SKM-1 (cell line): ENCODE measurements at regions not wholly inside any gene's neighbourhood (a gene's known extent, or its start where the extent isn't known, plus 50 kb on each side); places are given as distances from the start of the nearest gene placed in this dataset.

Experiments used
- DNase-seq: peaks from one replicate; lab custom pipeline; 2025; ENCODE audit not compliant: unreplicated experiment; lab: John Stamatoyannopoulos, UW

- DNase-seq = no peak
Measured at GRCh38 chr18:29123706-29124530, 947.0 kb upstream of the CDH2 start.

- DNase-seq = no peak
Measured at GRCh38 chr18:29104671-29105070, 927.7 kb upstream of the CDH2 start.

GRCh38 chr18:29104227-29104626 lies 927.3 kb upstream of the CDH2 start:
- DNase-seq = no peak

GRCh38 chr18:29096079-29096770 lies 919.3 kb upstream of the CDH2 start:
- DNase-seq = peak; percentile 83

GRCh38 chr18:29087616-29088246 lies 910.8 kb upstream of the CDH2 start:
- DNase-seq = no peak

- DNase-seq = no peak
Measured at GRCh38 chr18:29084120-29084519, 907.2 kb upstream of the CDH2 start.

GRCh38 chr18:29083545-29083944 lies 906.6 kb upstream of the CDH2 start:
- no peak for DNase-seq

GRCh38 chr18:29080946-29081345 lies 904.0 kb upstream of the CDH2 start:
- DNase-seq = no peak

GRCh38 chr18:29078273-29078672 lies 901.3 kb upstream of the CDH2 start:
- DNase-seq = no peak

- no peak for DNase-seq
Measured at GRCh38 chr18:29077344-29077743, 900.4 kb upstream of the CDH2 start.

- DNase-seq = no peak
Measured at GRCh38 chr18:29076645-29077044, 899.7 kb upstream of the CDH2 start.

GRCh38 chr18:29074147-29074546 lies 897.2 kb upstream of the CDH2 start:
- DNase-seq = no peak

- no peak for DNase-seq
Measured at GRCh38 chr18:29071869-29072268, 894.9 kb upstream of the CDH2 start.

- DNase-seq = no peak
Measured at GRCh38 chr18:29063346-29063745, 886.4 kb upstream of the CDH2 start.

GRCh38 chr18:29062921-29063320 lies 886.0 kb upstream of the CDH2 start:
- no peak for DNase-seq

GRCh38 chr18:29060349-29060748 lies 883.4 kb upstream of the CDH2 start:
- no peak for DNase-seq

GRCh38 chr18:29057703-29058102 lies 880.8 kb upstream of the CDH2 start:
- no peak for DNase-seq

- no peak for DNase-seq
Measured at GRCh38 chr18:29056800-29057199, 879.9 kb upstream of the CDH2 start.

- no peak for DNase-seq
Measured at GRCh38 chr18:29041976-29042375, 865.0 kb upstream of the CDH2 start.

- DNase-seq = no peak
Measured at GRCh38 chr18:29034113-29034856, 857.4 kb upstream of the CDH2 start.

- no peak for DNase-seq
Measured at GRCh38 chr18:29028560-29028959, 851.6 kb upstream of the CDH2 start.
